ENCODE measurements at regions not wholly inside any gene's neighbourhood (a gene's known extent, or its start where the extent isn't known, plus 50 kb on each side); places are given as distances from the start of the nearest gene placed in this dataset.

- Mint-ChIP-seq H3K4me1 (ENCODE audit: insufficient read depth, unreplicated experiment) (peaks cover 74% of the 10 kb centered on the region), H3K36me3 (ENCODE audit: insufficient read depth, unreplicated experiment) (peaks cover 6% of the 10 kb centered on the region), H3K9me3 (ENCODE audit: unreplicated experiment) (no peaks in the 10 kb centered on the region), H3K4me3 (ENCODE audit: unreplicated experiment) (no peak overlapping the region), H3K27me3 (ENCODE audit: insufficient read depth, unreplicated experiment) (no peaks in the 10 kb centered on the region), H3K27ac (ENCODE audit: low read depth, unreplicated experiment) (peak overlapping the region; percentile 91)
- DNase-seq (ENCODE audit: unreplicated experiment), result no peak
- TF ChIP-seq CTCF (IDR thresholded peaks at IDR 0.05; ENCODE audit: unreplicated experiment), result no peak
- ChIA-PET POLR2A (interaction anchor here (0.7 to 7.1 kb wide), 13 partner anchors 13 to 111 kb away, joined by 3 to 110 read pairs (median 8); partner anchors contain the start of gene DST), CTCF (interaction anchor here (0.6 to 3.0 kb wide), 5 partner anchors 11 to 106 kb away, joined by 3 to 16 read pairs (median 5); no protein-coding TSS in a partner anchor)
- intact Hi-C loops (cut with micrococcal nuclease), result no loop called here
- no TSS peak for BruUV-seq (replicated peaks)
Measured at GRCh38 chr6:56745971-56746370, 103.3 kb upstream of the DST start.

- TF ChIP-seq CTCF (IDR thresholded peaks at IDR 0.05; ENCODE audit: unreplicated experiment), result no peak
- CTCF ChIA-PET, result interaction anchor here (0.5 to 3.0 kb wide), 9 partner anchors 12 to 1301 kb away, joined by 3 to 16 read pairs (median 3); partner anchors contain the start of gene DST
- Mint-ChIP-seq H3K4me3 (ENCODE audit: unreplicated experiment) (no peak overlapping the region), H3K27me3 (ENCODE audit: insufficient read depth, unreplicated experiment) (no peaks in the 10 kb centered on the region), H3K4me1 (ENCODE audit: insufficient read depth, unreplicated experiment) (peaks cover 72% of the 10 kb centered on the region), H3K36me3 (ENCODE audit: insufficient read depth, unreplicated experiment) (peaks cover 6% of the 10 kb centered on the region), H3K9me3 (ENCODE audit: unreplicated experiment) (no peaks in the 10 kb centered on the region), H3K27ac (ENCODE audit: low read depth, unreplicated experiment) (peak overlapping the region; percentile 59)
- intact Hi-C loops (cut with micrococcal nuclease), result no loop called here
- POLR2A ChIA-PET, result interaction anchor here (0.9 to 7.1 kb wide), 13 partner anchors 10 to 111 kb away, joined by 3 to 110 read pairs (median 8); no protein-coding TSS in a partner anchor
- no TSS peak for BruUV-seq (replicated peaks)
- DNase-seq (ENCODE audit: unreplicated experiment), result no peak
Measured at GRCh38 chr6:56745081-56745480, 102.4 kb upstream of the DST start.

- no peaks in the 10 kb centered on the region for H3K27me3 Mint-ChIP-seq (ENCODE audit: insufficient read depth, unreplicated experiment)
- ChIA-PET POLR2A (interaction anchor here (0.6 to 7.1 kb wide), 13 partner anchors 10 to 504 kb away, joined by 3 to 110 read pairs (median 8); partner anchors contain the start of gene DST), CTCF (interaction anchor here (0.6 to 3.0 kb wide), 11 partner anchors 12 to 196 kb away, joined by 3 to 16 read pairs (median 3); partner anchors contain the start of gene DST)
- H3K27ac Mint-ChIP-seq (ENCODE audit: low read depth, unreplicated experiment), result peak overlapping the region; percentile 59
- TF ChIP-seq CTCF (IDR thresholded peaks at IDR 0.05; ENCODE audit: unreplicated experiment), result no peak
- H3K9me3 Mint-ChIP-seq (ENCODE audit: unreplicated experiment), result no peaks in the 10 kb centered on the region
- no peak for DNase-seq (ENCODE audit: unreplicated experiment)
- BruUV-seq (replicated peaks), result no TSS peak
- H3K36me3 Mint-ChIP-seq (ENCODE audit: insufficient read depth, unreplicated experiment), result peaks cover 6% of the 10 kb centered on the region
- no peak overlapping the region for H3K4me3 Mint-ChIP-seq (ENCODE audit: unreplicated experiment)
- H3K4me1 Mint-ChIP-seq (ENCODE audit: insufficient read depth, unreplicated experiment), result peaks cover 69% of the 10 kb centered on the region
- intact Hi-C loops (cut with micrococcal nuclease), result no loop called here
Measured at GRCh38 chr6:56744528-56744927, 101.8 kb upstream of the DST start.

GRCh38 chr6:56742122-56742791 lies 99.6 kb upstream of the DST start:
- ChIA-PET POLR2A (interaction anchor here (0.7 to 7.1 kb wide), 22 partner anchors 9 to 164 kb away, joined by 3 to 110 read pairs (median 4); partner anchors contain the start of gene DST), CTCF (interaction anchor here (0.6 to 2.1 kb wide), 4 partner anchors 30 to 582 kb away, joined by 3 to 14 read pairs (median 4); no protein-coding TSS in a partner anchor)
- no peak for DNase-seq (ENCODE audit: unreplicated experiment)
- Mint-ChIP-seq H3K27me3 (ENCODE audit: insufficient read depth, unreplicated experiment) (no peaks in the 10 kb centered on the region), H3K9me3 (ENCODE audit: unreplicated experiment) (no peaks in the 10 kb centered on the region), H3K4me3 (ENCODE audit: unreplicated experiment) (peak overlapping the region; percentile 83), H3K36me3 (ENCODE audit: insufficient read depth, unreplicated experiment) (peaks cover 6% of the 10 kb centered on the region), H3K4me1 (ENCODE audit: insufficient read depth, unreplicated experiment) (peaks cover 59% of the 10 kb centered on the region), H3K27ac (ENCODE audit: low read depth, unreplicated experiment) (peak overlapping the region; percentile 94)
- no peak for TF ChIP-seq CTCF (IDR thresholded peaks at IDR 0.05; ENCODE audit: unreplicated experiment)
- intact Hi-C loops (cut with micrococcal nuclease), result no loop called here
- BruUV-seq (replicated peaks), result no TSS peak

All from MCF 10A (cell line).